ENCODE measurements at regions not wholly inside any gene's neighbourhood (a gene's known extent, or its start where the extent isn't known, plus 50 kb on each side); places are given as distances from the start of the nearest gene placed in this dataset.

DNA sequence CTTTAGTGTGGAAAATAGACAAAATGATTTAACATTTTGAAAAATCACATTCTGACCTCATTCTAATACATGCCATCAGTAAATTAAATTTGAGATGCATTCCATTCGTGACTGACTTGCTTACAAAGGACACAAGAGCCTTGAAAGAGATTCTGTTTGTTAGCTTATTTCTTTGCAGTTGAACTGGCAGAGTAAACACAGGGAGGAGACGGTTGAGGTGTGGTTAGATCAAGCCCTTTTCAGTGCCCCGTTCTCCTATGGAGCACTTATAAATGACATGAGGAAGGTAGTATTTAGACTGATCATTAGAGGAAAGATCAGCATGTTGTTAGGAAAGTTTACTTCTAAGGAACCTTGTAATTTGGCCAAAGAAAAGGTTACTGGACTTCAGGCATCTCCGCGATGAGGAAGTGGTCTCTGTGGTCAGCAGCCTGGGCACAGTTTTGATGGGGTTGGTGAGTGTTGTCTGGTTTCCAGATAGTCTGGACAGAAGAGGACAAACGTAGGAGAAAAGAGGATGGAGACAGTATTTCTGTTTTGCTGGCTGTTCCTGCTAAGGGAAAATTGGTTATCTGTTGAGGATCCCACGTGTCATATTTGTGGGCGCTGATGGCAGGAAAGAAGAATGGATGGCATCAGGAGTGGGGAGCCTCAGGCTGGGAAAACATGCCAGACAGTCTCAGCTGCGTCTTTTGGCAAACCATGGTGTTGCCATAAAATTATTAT is 328.9 kb upstream of the TBL1XR1 start:
- TF ChIP-seq E2F4 (CRISPR knock-in tag; IDR thresholded peaks at IDR 0.05; ENCODE audit: borderline replicate concordance, low read depth) (no peak), USF2 (CRISPR knock-in tag; IDR thresholded peaks at IDR 0.05) (no peak), CREB1 (CRISPR knock-in tag; IDR thresholded peaks at IDR 0.05) (no peak), CTCF (IDR thresholded peaks at IDR 0.05) (no peak), JAZF1 (CRISPR knock-in tag; IDR thresholded peaks at IDR 0.05) (no peak), TP53 (CRISPR knock-in tag; IDR thresholded peaks at IDR 0.05) (no peak), IRF2 (CRISPR knock-in tag; IDR thresholded peaks at IDR 0.05; ENCODE audit: borderline replicate concordance, low read depth) (no peak), EMX1 (CRISPR knock-in tag; IDR thresholded peaks at IDR 0.05) (no peak)
